Caco-2 (cell line): ENCODE measurements at regions not wholly inside any gene's neighbourhood (a gene's known extent, or its start where the extent isn't known, plus 50 kb on each side); places are given as distances from the start of the nearest gene placed in this dataset.
A peak's percentile ranks its signal among the peaks of the same experiment; 100 is the strongest.

Experiments used
- BruUV-seq: library from RNA; stranded (reverse); fragments of 400-500 nt; replicated peaks from 2 replicates; lab custom pipeline; 2021; lab: Mats Ljungman, UMichigan
- CTCF ChIA-PET: fragments of 300-600 bp; sonication (Branson Sonifier 250); formaldehyde crosslinking; loops from one replicate; lab custom pipeline; 2022; ENCODE audit warnings: antibody characterized with exemption; lab: Charles Lee
- POLR2A ChIA-PET: fragments of 300-600 bp; sonication (Branson Sonifier 250); formaldehyde crosslinking; loops from one replicate; lab custom pipeline; 2022; ENCODE audit warnings: antibody characterized with exemption; lab: Charles Lee
- DNase-seq, 2 experiments: peaks; one replicate each; pipeline versions ENCODE4 v3.0.0 to v3.0.0-alpha.2; 2020 to 2022
- H3K27me3 ChIP-seq: replicated peaks from 2 replicates; pipeline ENCODE4 v1.6.0; 2011; ENCODE audit warnings: low read length; ENCODE audit not compliant: control insufficient read depth, insufficient read depth
- H3K36me3 ChIP-seq: 2 replicates; pipeline ENCODE4 v1.5.1; 2011; ENCODE audit warnings: low read length; ENCODE audit not compliant: control insufficient read depth, insufficient read depth
- H3K4me1 ChIP-seq: fragments of 250-450 bp; sonication (Bioruptor Pico); 2 replicates; pipeline ENCODE4 v1.5.1; 2020; ENCODE audit warnings: mild to moderate bottlenecking
- H3K4me3 ChIP-seq: 2 replicates; pipeline ENCODE4 v1.5.1; 2011; ENCODE audit warnings: low read depth, mild to moderate bottlenecking, control low read depth, low read length
- H3K9me3 ChIP-seq: fragments of 250-450 bp; sonication (Bioruptor Pico); 2 replicates; pipeline ENCODE4 v1.5.1; 2020; ENCODE audit warnings: mild to moderate bottlenecking, moderate library complexity
- H3K27ac Mint-ChIP-seq: one replicate; pipeline ENCODE4 v1.8.0; 2022; ENCODE audit warnings: mixed read lengths; ENCODE audit not compliant: unreplicated experiment
- H3K27me3 Mint-ChIP-seq: one replicate; pipeline ENCODE4 v1.8.0; 2022; ENCODE audit warnings: mixed read lengths; ENCODE audit not compliant: insufficient read depth, unreplicated experiment
- H3K36me3 Mint-ChIP-seq: one replicate; pipeline ENCODE4 v1.8.0; 2022; ENCODE audit warnings: mild to moderate bottlenecking, mixed read lengths; ENCODE audit not compliant: insufficient read depth, unreplicated experiment
- H3K4me1 Mint-ChIP-seq: one replicate; pipeline ENCODE4 v1.8.0; 2022; ENCODE audit warnings: low read depth, mixed read lengths; ENCODE audit not compliant: unreplicated experiment
- H3K4me3 Mint-ChIP-seq: one replicate; pipeline ENCODE4 v1.8.0; 2022; ENCODE audit warnings: mild to moderate bottlenecking, moderate library complexity, mixed read lengths; ENCODE audit not compliant: unreplicated experiment
- H3K9me3 Mint-ChIP-seq: one replicate; pipeline ENCODE4 v1.8.0; 2022; ENCODE audit warnings: mixed read lengths; ENCODE audit not compliant: unreplicated experiment
- intact Hi-C: fragments of 100-400 bp; cut with micrococcal nuclease; formaldehyde crosslinking; loops from one replicate; pipeline ENCODE4 v1.10.0; 2022; ENCODE audit not compliant: unreplicated experiment
- TF ChIP-seq, protein P1 (sequence below), 2 experiments: fragments of 200-600 bp in 1 of 2; IDR thresholded peaks; 1 replicate in 1 of 2; 2 replicates in 1 of 2; pipeline versions ENCODE4 v1.5.1 to v1.8.0; 2011 to 2022; ENCODE audit warnings: antibody characterized with exemption in 1 of 2, control low read depth in 1 of 2, inconsistent platforms in 1 of 2, low read depth in 1 of 2, low read length in 1 of 2, mild to moderate bottlenecking in 1 of 2, moderate library complexity in 1 of 2; ENCODE audit not compliant: insufficient read depth in 1 of 2, severe bottlenecking in 1 of 2, unreplicated experiment in 1 of 2

DNA sequence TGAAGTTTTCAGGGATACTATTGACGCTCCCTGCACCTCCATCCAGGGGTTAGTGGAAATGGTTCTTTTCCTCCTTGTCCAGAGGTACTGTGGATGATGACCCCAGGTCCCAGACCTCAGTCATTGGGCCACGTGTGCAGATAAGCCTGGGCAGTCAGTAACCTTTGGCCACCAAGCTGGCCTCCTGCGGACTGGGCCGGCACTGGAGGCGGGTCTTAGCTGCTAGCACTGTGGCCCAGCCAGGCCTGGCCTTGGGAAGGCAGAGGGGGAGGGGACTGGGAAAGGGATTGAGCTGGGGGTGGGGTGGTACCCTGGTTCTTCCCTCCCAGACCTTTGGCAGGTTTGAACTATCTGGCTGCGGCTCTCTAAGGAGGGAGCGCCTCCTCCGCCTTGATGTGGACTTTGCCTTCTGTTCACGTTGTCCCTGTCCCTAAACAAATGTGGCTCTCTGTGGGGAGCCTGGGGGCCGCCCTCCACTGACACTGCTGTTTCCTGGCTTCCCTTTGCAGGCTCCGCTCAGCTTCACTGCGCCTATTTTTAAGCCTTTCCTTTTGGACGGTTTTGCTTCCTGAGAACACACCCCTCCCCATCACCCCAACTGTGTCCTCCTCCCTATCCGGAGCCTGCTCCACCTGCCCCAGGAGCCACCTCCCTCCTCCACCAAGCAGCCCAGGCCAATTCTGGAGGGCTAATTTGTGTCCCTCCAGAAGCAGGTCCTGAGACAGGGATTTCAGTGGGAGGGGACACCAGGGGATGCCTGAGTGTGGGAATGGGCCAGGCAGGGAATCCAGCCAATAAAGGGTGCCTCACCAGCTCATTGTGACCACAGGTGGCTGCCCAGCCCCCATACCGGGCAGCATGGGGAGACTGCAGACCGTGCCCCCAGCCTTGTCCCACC is 251.9 kb downstream of the SEC14L1 start:
- peaks cover 64% of the 10 kb centered on the region for H3K4me1 ChIP-seq
- H3K4me1 Mint-ChIP-seq = peaks cover 46% of the 10 kb centered on the region
- no peaks in the 10 kb centered on the region for H3K27me3 Mint-ChIP-seq
- TF ChIP-seq, protein P1, sequence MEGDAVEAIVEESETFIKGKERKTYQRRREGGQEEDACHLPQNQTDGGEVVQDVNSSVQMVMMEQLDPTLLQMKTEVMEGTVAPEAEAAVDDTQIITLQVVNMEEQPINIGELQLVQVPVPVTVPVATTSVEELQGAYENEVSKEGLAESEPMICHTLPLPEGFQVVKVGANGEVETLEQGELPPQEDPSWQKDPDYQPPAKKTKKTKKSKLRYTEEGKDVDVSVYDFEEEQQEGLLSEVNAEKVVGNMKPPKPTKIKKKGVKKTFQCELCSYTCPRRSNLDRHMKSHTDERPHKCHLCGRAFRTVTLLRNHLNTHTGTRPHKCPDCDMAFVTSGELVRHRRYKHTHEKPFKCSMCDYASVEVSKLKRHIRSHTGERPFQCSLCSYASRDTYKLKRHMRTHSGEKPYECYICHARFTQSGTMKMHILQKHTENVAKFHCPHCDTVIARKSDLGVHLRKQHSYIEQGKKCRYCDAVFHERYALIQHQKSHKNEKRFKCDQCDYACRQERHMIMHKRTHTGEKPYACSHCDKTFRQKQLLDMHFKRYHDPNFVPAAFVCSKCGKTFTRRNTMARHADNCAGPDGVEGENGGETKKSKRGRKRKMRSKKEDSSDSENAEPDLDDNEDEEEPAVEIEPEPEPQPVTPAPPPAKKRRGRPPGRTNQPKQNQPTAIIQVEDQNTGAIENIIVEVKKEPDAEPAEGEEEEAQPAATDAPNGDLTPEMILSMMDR (IDR thresholded peaks at IDR 0.05; ENCODE audit: insufficient read depth in 1 of 2, low read depth in 1 of 2, low read length in 1 of 2, severe bottlenecking in 1 of 2, unreplicated experiment in 1 of 2) = no peak
- H3K36me3 ChIP-seq = no peaks in the 10 kb centered on the region
- H3K4me3 ChIP-seq = no peak overlapping the region
- no peaks in the 10 kb centered on the region for H3K9me3 Mint-ChIP-seq
- intact Hi-C loops = loop anchor here (1.0 to 5.0 kb wide), 2 partner anchors 10 to 60 kb away; no protein-coding TSS in a partner anchor
- H3K36me3 Mint-ChIP-seq = peaks cover 35% of the 10 kb centered on the region
- peak overlapping the region; percentile 80 for H3K27ac Mint-ChIP-seq
- ChIA-PET CTCF (interaction anchor here (0.8 to 1.1 kb wide), 3 partner anchors 8 to 37 kb away, joined by 4 to 8 read pairs (median 5); no protein-coding TSS in a partner anchor), POLR2A (interaction anchor here (0.5 to 1.1 kb wide), 3 partner anchors 10 to 669 kb away, joined by 3 to 15 read pairs (median 4); no protein-coding TSS in a partner anchor)
- H3K9me3 ChIP-seq = no peaks in the 10 kb centered on the region
- H3K4me3 Mint-ChIP-seq = peak overlapping the region; percentile 34
- BruUV-seq = no TSS peak
- peak; percentile 92 to 95 for DNase-seq
- no peaks in the 10 kb centered on the region for H3K27me3 ChIP-seq

DNA sequence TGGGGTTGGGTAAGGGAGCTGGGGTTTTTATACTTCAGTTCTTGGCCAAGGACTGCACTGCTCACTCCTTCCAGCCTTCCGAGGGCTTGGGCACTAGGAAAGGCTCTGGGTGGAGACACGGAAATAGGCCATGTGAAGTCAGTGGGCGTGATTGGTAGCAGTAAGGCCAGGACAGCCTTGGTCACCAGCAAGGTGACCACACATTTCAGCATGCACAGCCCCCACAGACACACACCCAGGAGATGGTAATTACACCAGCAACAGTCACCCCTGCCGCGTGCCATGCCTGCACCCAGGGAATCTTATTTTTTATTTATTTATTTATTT is 252.5 kb downstream of the SEC14L1 start:
- intact Hi-C loops = loop anchor here (5.0 kb wide), 1 partner anchor 61 kb away; no protein-coding TSS in a partner anchor
- ChIA-PET CTCF (no interaction called here), POLR2A (interaction anchor here (0.5 kb wide), 1 partner anchor 669 kb away, joined by 4 read pairs; no protein-coding TSS in a partner anchor)
- Histone ChIP-seq H3K9me3 (no peaks in the 10 kb centered on the region), H3K4me3 (no peak overlapping the region), H3K27me3 (no peaks in the 10 kb centered on the region), H3K36me3 (no peaks in the 10 kb centered on the region), H3K4me1 (peaks cover 60% of the 10 kb centered on the region)
- peak overlapping the region; percentile 80 for H3K27ac Mint-ChIP-seq
- no peak for DNase-seq
- H3K4me1 Mint-ChIP-seq = peaks cover 42% of the 10 kb centered on the region
- H3K9me3 Mint-ChIP-seq = no peaks in the 10 kb centered on the region
- H3K27me3 Mint-ChIP-seq = no peaks in the 10 kb centered on the region
- BruUV-seq = no TSS peak
- TF ChIP-seq, protein P1 (IDR thresholded peaks at IDR 0.05; ENCODE audit: insufficient read depth in 1 of 2, low read depth in 1 of 2, low read length in 1 of 2, severe bottlenecking in 1 of 2, unreplicated experiment in 1 of 2) = no peak
- peak overlapping the region; percentile 34 for H3K4me3 Mint-ChIP-seq
- H3K36me3 Mint-ChIP-seq = peaks cover 34% of the 10 kb centered on the region

DNA sequence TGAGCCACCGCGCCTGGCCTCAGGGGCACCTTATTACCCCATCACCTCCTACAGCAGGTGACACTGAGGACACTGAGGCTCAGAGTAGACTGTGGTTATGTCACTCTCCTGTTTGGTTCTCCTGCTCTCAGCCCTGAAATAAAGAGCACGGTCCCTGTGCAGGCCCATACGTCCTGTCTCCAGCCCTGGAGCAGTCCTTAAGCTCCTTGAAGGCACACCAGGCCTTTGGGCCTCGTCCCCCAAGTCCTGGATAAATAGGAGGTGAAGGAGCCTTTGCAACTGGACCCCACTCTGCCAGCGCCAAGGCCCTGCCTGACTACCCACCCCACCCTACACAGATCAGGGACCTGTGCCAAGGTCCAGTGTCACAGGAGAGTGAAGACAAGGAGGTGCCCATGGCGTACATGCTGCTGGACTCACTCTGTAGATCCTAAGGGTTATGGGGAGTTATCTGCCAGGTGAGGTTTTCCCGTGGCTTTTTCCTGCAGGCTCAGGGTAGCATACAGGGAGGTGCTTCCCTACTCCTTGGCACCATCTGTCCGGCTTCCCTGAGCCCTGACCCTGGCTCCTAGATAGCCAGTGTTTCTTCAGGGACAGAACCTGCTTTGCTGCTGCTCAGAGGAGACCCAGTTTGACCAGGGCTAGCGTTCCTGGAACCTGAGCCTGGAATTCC is 253.2 kb downstream of the SEC14L1 start:
- H3K9me3 ChIP-seq = no peaks in the 10 kb centered on the region
- ChIA-PET CTCF (no interaction called here), POLR2A (no interaction called here)
- H3K36me3 ChIP-seq = no peaks in the 10 kb centered on the region
- BruUV-seq = no TSS peak
- DNase-seq = no peak
- Mint-ChIP-seq H3K4me1 (peaks cover 35% of the 10 kb centered on the region), H3K36me3 (peaks cover 30% of the 10 kb centered on the region), H3K9me3 (no peaks in the 10 kb centered on the region), H3K27me3 (no peaks in the 10 kb centered on the region), H3K27ac (no peak overlapping the region), H3K4me3 (no peak overlapping the region)
- H3K4me1 ChIP-seq = peaks cover 54% of the 10 kb centered on the region
- TF ChIP-seq, protein P1 (IDR thresholded peaks at IDR 0.05; ENCODE audit: insufficient read depth in 1 of 2, low read depth in 1 of 2, low read length in 1 of 2, severe bottlenecking in 1 of 2, unreplicated experiment in 1 of 2) = no peak
- no peaks in the 10 kb centered on the region for H3K27me3 ChIP-seq
- intact Hi-C loops = loop anchor here (5.0 kb wide), 1 partner anchor 62 kb away; no protein-coding TSS in a partner anchor
- H3K4me3 ChIP-seq = no peak overlapping the region
